ENCODE measurements at regions not wholly inside any gene's neighbourhood (a gene's known extent, or its start where the extent isn't known, plus 50 kb on each side); places are given as distances from the start of the nearest gene placed in this dataset.

- CTCF ChIA-PET: no interaction called here
- TF ChIP-seq CTCF (conservative IDR thresholded peaks at IDR 0.05; ENCODE audit: low read depth): no peak
- DNase-seq (ENCODE audit: low spot score): no peak
- no peak overlapping the region for H3K27ac ChIP-seq
- POLR2A ChIA-PET (ENCODE audit: low non-redundant PET): no interaction called here
Measured at GRCh38 chr16:49168126-49168525, 113.5 kb downstream of the CBLN1 start.

GRCh38 chr16:49165025-49165424 lies 116.6 kb downstream of the CBLN1 start:
- no peak overlapping the region for H3K27ac ChIP-seq
- POLR2A ChIA-PET (ENCODE audit: low non-redundant PET): no interaction called here
- CTCF ChIA-PET: no interaction called here
- DNase-seq (ENCODE audit: low spot score): no peak
- no peak for TF ChIP-seq CTCF (conservative IDR thresholded peaks at IDR 0.05; ENCODE audit: low read depth)

- H3K27ac ChIP-seq: no peak overlapping the region
- ChIA-PET POLR2A (ENCODE audit: low non-redundant PET) (no interaction called here), CTCF (interaction anchor here (0.7 kb wide), 1 partner anchor 63 kb away, joined by 6 read pairs; no protein-coding TSS in a partner anchor)
- TF ChIP-seq CTCF (conservative IDR thresholded peaks at IDR 0.05; ENCODE audit: low read depth): no peak
- no peak for DNase-seq (ENCODE audit: low spot score)
Measured at GRCh38 chr16:49161191-49161590, 120.4 kb downstream of the CBLN1 start.

- H3K27ac ChIP-seq: no peak overlapping the region
- peak; percentile 57 for DNase-seq (ENCODE audit: low spot score)
- CTCF ChIA-PET: interaction anchor here (0.6 kb wide), 1 partner anchor 726 kb away, joined by 5 read pairs; no protein-coding TSS in a partner anchor
- TF ChIP-seq CTCF (conservative IDR thresholded peaks at IDR 0.05; ENCODE audit: low read depth): no peak
- POLR2A ChIA-PET (ENCODE audit: low non-redundant PET): no interaction called here
Measured at GRCh38 chr16:49158029-49158642, 123.5 kb downstream of the CBLN1 start.

GRCh38 chr16:49150341-49150740 lies 131.3 kb downstream of the CBLN1 start:
- DNase-seq (ENCODE audit: low spot score): no peak
- ChIA-PET CTCF (interaction anchor here (0.6 kb wide), 1 partner anchor 376 kb away, joined by 3 read pairs; no protein-coding TSS in a partner anchor), POLR2A (ENCODE audit: low non-redundant PET) (no interaction called here)

GRCh38 chr16:49148410-49148809 lies 133.2 kb downstream of the CBLN1 start:
- TF ChIP-seq CTCF (conservative IDR thresholded peaks at IDR 0.05; ENCODE audit: low read depth): no peak
- ChIA-PET CTCF (interaction anchor here (0.7 kb wide), 1 partner anchor 21 kb away, joined by 3 read pairs; no protein-coding TSS in a partner anchor), POLR2A (ENCODE audit: low non-redundant PET) (no interaction called here)
- no peak for DNase-seq (ENCODE audit: low spot score)
- H3K27ac ChIP-seq: no peak overlapping the region

More at GRCh38 chr16:49150341-49150740, 131.3 kb downstream of the CBLN1 start:
- H3K27ac ChIP-seq: no peak overlapping the region
- TF ChIP-seq CTCF (conservative IDR thresholded peaks at IDR 0.05; ENCODE audit: low read depth): no peak

Measured in RWPE1 (cell line).